GM21737 (cell line): ENCODE measurements at regions not wholly inside any gene's neighbourhood (a gene's known extent, or its start where the extent isn't known, plus 50 kb on each side); places are given as distances from the start of the nearest gene placed in this dataset.

Source experiments
- ATAC-seq: cut with Tn5 transposase; IDR thresholded peaks from one replicate; pipeline ENCODE4 v1.9.1; 2021; ENCODE audit warnings: mild to moderate bottlenecking, moderate library complexity; ENCODE audit not compliant: unreplicated experiment

DNA sequence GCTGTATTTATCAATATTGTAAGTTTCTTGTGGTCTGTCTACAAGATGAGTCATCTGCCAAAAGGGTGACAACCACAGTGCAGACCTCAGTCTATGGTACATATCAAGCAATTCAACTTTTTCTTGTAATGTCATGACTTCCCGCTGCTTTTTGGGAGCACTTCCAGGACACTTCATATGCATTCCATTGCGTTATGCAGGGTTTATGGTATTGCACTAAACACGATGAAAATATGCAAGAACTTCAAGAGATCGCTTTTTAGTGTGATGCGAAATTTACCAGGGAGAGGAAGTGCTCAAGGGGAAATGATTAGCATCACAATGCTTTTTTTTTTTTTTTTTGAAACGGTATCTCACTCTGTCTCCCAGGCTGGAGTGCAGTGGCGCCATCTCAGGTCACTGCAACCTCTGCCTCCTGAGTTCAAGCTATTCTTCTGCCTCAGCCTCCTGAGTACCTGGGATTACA, 166.5 kb downstream of the TFAP2A start:
- ATAC-seq = no peak

DNA sequence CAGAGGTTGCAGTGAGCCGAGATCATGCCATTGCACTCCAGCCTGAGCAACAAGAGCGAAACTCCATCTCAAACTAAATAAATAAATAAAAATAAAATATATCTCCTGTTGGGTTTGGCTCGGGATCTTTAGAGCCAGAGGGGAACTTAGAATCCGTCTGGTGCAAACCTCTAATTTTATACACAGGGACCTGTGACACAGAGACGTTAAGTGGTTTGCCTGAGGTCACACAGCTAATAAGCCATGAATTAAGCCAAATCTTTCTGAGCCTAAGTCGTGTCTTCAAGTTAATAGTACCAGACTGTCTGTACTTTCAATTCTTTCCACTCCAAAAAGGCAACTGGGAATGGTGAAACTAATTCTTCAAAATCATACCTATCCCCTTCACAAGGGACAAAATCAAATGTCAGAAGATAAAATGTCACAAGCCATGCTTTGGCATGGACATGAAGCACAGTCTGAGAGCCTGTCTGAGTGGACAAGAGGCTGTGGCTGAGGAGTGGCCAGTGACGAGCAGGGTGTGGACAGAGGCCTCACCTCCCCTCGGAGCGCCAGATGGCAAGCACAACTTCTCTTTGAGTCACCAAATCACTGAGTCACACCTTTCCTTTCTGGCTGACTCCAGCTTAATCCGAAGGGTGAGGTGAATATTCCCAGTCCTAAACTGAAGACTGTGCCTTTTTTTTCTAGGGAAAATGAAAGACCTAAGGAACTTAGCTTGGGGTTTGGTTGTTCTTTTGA, 177.4 kb downstream of the TFAP2A start:
- no peak for ATAC-seq

DNA sequence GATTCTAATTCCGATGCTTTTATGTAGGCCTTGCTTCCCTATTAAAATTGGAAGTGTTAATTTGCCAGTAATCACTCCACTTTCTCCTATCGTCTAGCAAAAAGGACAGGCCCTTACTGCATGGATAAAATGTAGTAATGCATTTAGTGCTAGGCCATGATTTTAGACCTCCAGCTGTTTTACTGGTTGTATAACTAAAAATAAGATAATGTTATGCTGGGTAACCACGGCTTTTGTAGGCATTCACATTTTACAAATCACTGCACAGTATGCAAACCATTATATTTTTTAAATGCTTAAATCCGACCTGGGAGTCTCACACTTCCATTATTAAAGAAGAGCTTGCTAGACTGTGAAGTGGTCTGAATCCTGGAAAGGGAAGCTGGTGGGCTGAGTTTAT, 179.5 kb downstream of the TFAP2A start:
- no peak for ATAC-seq

DNA sequence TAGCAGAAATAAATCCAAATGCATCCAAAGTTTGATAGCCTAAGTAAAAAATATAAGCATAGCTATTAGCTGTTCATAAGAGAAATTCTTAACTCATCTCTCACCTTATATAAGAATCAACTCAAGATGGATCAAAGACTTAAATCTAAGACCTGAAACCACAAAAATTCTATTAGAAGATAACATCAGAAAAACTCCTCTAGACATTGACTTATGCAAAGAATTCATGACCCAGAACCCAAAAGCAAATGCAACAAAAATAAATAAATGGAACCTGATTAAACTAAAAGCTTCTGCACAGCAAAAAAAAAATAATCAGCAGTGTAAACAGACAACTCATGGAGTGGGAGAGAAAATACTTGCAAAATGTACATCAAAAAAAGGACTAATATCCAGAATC, 184.3 kb downstream of the TFAP2A start:
- no peak for ATAC-seq

DNA sequence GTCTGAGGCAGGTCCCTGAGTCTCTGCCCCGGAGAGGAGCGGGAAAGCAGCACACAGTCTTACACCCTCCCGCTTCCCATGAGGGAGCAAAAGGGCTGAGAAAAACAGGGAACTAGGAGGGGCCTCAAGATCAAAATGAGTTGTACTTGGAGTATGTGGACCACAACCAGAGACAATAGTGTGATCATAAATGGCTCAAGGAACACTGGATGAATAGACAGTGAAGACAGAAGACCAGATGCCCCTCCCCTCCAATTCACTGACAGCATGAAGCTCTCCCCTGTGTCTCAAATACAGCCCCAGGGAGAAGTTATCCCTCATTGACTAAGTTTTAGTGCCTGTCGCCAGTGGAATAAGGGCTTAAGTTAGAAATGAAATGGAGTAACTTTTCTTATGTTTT, 191.0 kb downstream of the TFAP2A start:
- no peak for ATAC-seq

DNA sequence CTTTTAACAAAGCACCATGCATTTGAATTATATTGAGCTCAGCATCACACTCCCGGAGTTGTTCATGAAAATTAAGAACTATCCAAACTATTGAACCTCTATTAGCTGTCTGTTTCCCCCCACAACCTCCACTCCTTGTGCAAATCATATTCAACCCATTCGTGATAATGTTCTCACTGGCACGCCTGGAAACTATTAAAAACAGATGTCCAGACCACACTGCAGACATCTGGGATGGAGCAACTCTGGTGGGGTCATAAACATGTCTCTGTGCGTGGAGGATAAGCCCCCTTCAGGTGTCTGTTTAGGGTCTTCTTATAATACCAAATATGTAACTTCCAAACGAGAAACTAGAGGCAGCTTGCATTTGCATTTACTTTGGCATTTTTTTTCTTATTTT, 193.7 kb downstream of the TFAP2A start:
- ATAC-seq = no peak

DNA sequence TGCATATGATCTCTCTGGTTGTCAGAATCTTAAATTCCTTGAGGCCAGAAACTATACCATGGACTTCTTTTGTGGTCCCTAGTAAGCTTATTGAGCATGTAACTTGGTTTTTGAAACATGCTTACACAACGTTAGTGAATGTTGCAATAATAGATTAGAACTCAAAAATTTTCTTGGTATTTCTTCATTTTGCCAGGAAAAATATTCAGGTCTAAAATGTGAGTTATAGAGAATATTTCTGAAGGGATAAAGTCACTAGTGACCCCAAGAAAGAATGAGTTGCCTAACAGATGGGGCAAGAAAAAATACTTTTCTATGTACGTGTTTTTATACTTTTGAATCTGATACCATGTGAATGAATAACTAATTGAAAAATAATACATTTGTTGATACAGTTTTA, 195.4 kb downstream of the TFAP2A start:
- ATAC-seq = no peak

DNA sequence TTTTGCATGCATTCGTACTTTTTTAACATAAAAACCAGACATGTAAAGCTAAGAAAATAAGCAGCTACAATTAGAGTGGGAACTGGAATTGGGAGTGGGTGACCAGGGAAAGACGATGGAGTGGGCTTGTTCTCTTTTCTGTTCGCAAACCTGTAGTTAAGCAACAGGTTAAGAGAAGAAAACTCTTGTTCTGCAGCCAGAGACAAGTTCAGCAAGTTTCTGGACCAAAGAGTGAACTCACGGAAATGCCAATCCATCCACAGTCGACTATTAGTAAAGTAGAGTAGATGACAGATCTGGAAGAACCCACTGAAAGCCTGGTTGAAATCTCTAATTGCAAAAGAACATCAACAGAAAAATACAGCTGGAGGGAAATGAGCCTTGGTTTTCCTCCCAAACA, 197.8 kb downstream of the TFAP2A start:
- ATAC-seq = no peak

GRCh38 chr6:10215326-10216110, 199.4 kb downstream of the TFAP2A start:
- no peak for ATAC-seq

- ATAC-seq = no peak
Measured at GRCh38 chr6:10210052-10210451, 204.8 kb downstream of the TFAP2A start.

DNA sequence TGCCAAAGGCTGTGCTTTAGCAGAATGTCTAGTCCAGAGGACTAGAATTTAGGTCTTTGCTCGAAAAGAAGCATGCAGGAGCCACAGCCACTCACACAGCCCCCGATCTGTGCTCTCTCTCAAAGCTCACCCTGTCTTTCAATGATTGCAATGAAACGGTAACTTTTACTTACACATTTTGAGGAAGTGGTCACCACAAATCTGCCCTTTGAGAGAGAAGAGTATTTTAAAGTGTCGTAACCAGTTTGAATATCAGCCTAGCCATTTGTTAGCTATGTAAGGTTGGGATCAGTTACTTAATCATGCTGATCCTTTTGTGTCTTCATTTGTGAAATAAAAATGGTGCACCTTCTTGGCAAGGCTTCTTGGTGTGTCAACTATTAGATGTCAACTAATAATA, 209.0 kb downstream of the TFAP2A start:
- ATAC-seq = no peak

DNA sequence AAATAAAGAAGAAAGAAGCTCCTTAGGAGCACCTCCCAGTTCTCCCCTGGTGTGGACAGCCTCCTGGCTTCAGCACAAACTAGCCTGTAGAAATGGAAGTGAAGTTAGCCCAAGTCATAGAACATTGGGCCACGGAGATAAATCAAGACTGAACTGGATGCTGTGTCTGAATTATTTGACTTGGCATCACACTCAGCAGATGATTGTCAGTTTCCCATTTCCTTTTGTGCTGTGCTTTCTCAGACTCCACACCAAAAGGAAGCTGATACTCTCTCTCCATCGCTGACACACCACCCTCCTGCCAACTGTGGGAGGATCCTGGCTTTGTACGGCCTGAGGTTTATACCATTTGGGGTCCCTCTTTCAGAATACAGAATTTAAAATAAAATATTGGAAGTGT, 209.8 kb downstream of the TFAP2A start:
- no peak for ATAC-seq

DNA sequence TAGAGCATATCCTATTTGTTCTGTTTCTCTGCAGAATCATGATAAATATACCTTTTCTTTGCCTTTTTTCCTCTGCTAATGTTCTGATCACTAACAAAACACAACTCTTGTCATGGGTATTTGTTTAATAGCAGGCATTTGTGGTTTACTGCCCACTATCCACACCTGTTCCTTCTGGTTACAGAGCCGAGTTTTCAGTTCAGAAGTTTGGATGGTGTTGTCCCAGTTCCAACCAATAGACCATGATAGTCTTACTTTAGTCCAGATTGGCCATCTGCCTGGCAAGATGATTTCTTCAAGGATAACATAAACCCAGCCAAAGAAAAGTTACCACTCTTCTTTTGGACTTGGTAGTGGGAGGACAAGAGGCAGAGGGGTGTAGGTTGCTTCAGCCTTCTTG, 211.2 kb downstream of the TFAP2A start:
- ATAC-seq = no peak

DNA sequence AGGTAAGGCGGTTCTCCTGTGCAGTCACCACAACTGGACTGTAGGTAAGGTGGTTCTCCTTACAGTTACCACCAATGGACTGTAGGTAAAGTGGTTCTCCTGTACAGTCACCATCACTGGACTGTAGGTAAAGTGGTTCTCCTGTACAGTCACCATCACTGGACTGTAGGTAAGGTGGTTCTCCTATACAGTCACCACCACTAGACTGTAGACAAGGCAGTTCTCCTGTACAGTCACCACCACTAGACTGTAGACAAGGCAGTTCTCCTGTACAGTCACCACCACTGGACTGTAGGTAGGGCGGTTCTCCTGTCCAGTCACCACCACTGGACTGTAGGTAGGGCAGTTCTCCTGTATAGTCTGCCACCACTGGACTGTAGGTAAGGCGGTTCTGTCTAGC, 212.3 kb downstream of the TFAP2A start:
- ATAC-seq = no peak

- no peak for ATAC-seq
Measured at GRCh38 chr6:10201606-10202510, 213.0 kb downstream of the TFAP2A start.

- ATAC-seq = no peak
Measured at GRCh38 chr6:10196090-10196489, 218.8 kb downstream of the TFAP2A start.

GRCh38 chr6:10194816-10195672, 219.8 kb downstream of the TFAP2A start:
- ATAC-seq = no peak

DNA sequence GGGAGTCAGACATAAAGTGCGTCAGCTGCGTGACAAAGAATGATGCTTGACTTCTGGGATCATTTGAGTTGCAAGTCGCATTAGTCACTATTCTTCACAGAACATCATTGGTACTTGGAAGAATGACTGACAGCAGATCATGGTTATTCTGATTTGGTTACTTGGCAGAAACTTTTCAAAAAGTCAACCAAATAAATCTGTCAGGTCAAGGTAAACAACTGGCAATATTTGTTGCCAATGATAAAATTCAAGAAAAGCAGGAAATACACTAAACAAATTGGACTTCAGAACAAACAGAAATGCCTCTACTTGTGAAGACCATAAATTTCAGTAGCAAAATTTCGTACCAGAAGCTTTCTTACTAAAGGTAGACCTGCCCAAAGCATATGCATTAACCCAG, 221.6 kb downstream of the TFAP2A start:
- ATAC-seq = no peak

GRCh38 chr6:10190042-10190441, 224.8 kb downstream of the TFAP2A start:
- no peak for ATAC-seq
